Osteoblast (primary cell): ENCODE measurements at regions not wholly inside any gene's neighbourhood (a gene's known extent, or its start where the extent isn't known, plus 50 kb on each side); places are given as distances from the start of the nearest gene placed in this dataset.

Source experiments
- DNase-seq: peaks from one replicate; pipeline ENCODE4 v3.0.0; 2011; ENCODE audit warnings: low spot score, mixed read lengths; ENCODE audit not compliant: insufficient read length; ENCODE audit errors: missing footprints
- H2AFZ ChIP-seq: 2 replicates; pipeline ENCODE4 v1.6.0; 2011; ENCODE audit warnings: mild to moderate bottlenecking, low read length
- H3K27ac ChIP-seq: 2 replicates; pipeline ENCODE4 v1.5.1; 2011; ENCODE audit warnings: mild to moderate bottlenecking, low read depth, low read length, moderate library complexity
- H3K27me3 ChIP-seq: 2 replicates; pipeline ENCODE4 v1.6.0; 2012; ENCODE audit warnings: mild to moderate bottlenecking, control low read depth, inconsistent platforms, low read length, moderate library complexity; ENCODE audit not compliant: insufficient read depth
- H3K36me3 ChIP-seq: 2 replicates; pipeline ENCODE4 v1.5.1; 2011; ENCODE audit warnings: mild to moderate bottlenecking, low read length, control low read depth, moderate library complexity; ENCODE audit not compliant: insufficient read depth
- H3K4me1 ChIP-seq: 2 replicates; pipeline ENCODE4 v1.5.1; 2011; ENCODE audit warnings: mild to moderate bottlenecking, low read length, control low read depth, moderate library complexity; ENCODE audit not compliant: insufficient read depth
- H3K4me2 ChIP-seq: 2 replicates; pipeline ENCODE4 v1.6.0; 2011; ENCODE audit warnings: mild to moderate bottlenecking, low read length; ENCODE audit not compliant: insufficient read depth
- H3K4me3 ChIP-seq: fragments of 200-600 bp; sonication (generic); 3 replicates; pipeline ENCODE4 v1.5.1; 2012; ENCODE audit warnings: mild to moderate bottlenecking, low read length, inconsistent platforms; ENCODE audit not compliant: insufficient read depth
- H3K79me2 ChIP-seq: 2 replicates; pipeline ENCODE4 v1.6.0; 2012; ENCODE audit warnings: mild to moderate bottlenecking, low read length, control low read depth, inconsistent platforms; ENCODE audit not compliant: insufficient read depth
- H3K9me3 ChIP-seq: 2 replicates; pipeline ENCODE4 v1.5.1; 2011; ENCODE audit warnings: low read depth, low read length, control low read depth
- H4K20me1 ChIP-seq: 2 replicates; pipeline ENCODE4 v1.6.0; 2012; ENCODE audit warnings: mild to moderate bottlenecking, low read length, control low read depth; ENCODE audit not compliant: insufficient read depth
- CTCF ChIP-seq: IDR thresholded peaks from 2 replicates; pipeline ENCODE4 v1.5.1; 2011; ENCODE audit warnings: mild to moderate bottlenecking, low read depth, low read length, moderate library complexity; ENCODE audit errors: extremely low read depth

- Histone ChIP-seq H3K9me3 (no peaks in the 10 kb centered on the region), H3K79me2 (no peaks in the 10 kb centered on the region), H2AFZ (no peak overlapping the region), H3K4me3 (no peak overlapping the region), H3K4me2 (no peak overlapping the region), H4K20me1 (no peaks in the 10 kb centered on the region), H3K36me3 (no peaks in the 10 kb centered on the region), H3K27ac (no peak overlapping the region), H3K4me1 (no peaks in the 10 kb centered on the region), H3K27me3 (no peaks in the 10 kb centered on the region)
- no peak for DNase-seq
- TF ChIP-seq CTCF: no peak
Measured at GRCh38 chr5:103362211-103362610, 103.6 kb downstream of the MACIR start.

- Histone ChIP-seq H2AFZ (no peak overlapping the region), H3K4me2 (no peak overlapping the region), H4K20me1 (no peaks in the 10 kb centered on the region), H3K4me3 (no peak overlapping the region), H3K79me2 (no peaks in the 10 kb centered on the region), H3K36me3 (no peaks in the 10 kb centered on the region), H3K9me3 (no peaks in the 10 kb centered on the region), H3K27ac (no peak overlapping the region), H3K27me3 (no peaks in the 10 kb centered on the region), H3K4me1 (no peaks in the 10 kb centered on the region)
- no peak for TF ChIP-seq CTCF
- no peak for DNase-seq
Measured at GRCh38 chr5:103360475-103360874, 101.9 kb downstream of the MACIR start.

GRCh38 chr5:103358305-103358995, 99.9 kb downstream of the MACIR start:
- H3K36me3 ChIP-seq: no peaks in the 10 kb centered on the region
- no peaks in the 10 kb centered on the region for H4K20me1 ChIP-seq
- no peaks in the 10 kb centered on the region for H3K4me1 ChIP-seq
- H3K4me3 ChIP-seq: no peak overlapping the region
- H3K27me3 ChIP-seq: no peaks in the 10 kb centered on the region
- TF ChIP-seq CTCF: no peak
- no peak for DNase-seq
- H3K9me3 ChIP-seq: no peaks in the 10 kb centered on the region
- no peaks in the 10 kb centered on the region for H3K79me2 ChIP-seq
- H3K27ac ChIP-seq: no peak overlapping the region
- no peak overlapping the region for H3K4me2 ChIP-seq
- no peak overlapping the region for H2AFZ ChIP-seq

GRCh38 chr5:103357636-103358035, 99.1 kb downstream of the MACIR start:
- no peaks in the 10 kb centered on the region for H3K4me1 ChIP-seq
- H3K9me3 ChIP-seq: no peaks in the 10 kb centered on the region
- no peak overlapping the region for H3K4me3 ChIP-seq
- H3K27ac ChIP-seq: no peak overlapping the region
- H3K79me2 ChIP-seq: no peaks in the 10 kb centered on the region
- H3K27me3 ChIP-seq: no peaks in the 10 kb centered on the region
- no peak for DNase-seq
- TF ChIP-seq CTCF: no peak
- no peaks in the 10 kb centered on the region for H3K36me3 ChIP-seq
- H4K20me1 ChIP-seq: no peaks in the 10 kb centered on the region
- no peak overlapping the region for H3K4me2 ChIP-seq
- H2AFZ ChIP-seq: no peak overlapping the region
